Lung (tissue), 11 donors: ENCODE measurements at regions not wholly inside any gene's neighbourhood (a gene's known extent, or its start where the extent isn't known, plus 50 kb on each side); places are given as distances from the start of the nearest gene placed in this dataset.

Experiments
- ATAC-seq: fragments of 200-7000 bp; cut with Tn5 transposase; one replicate; pipeline ENCODE4 v1.9.1; 2020; ENCODE audit warnings: moderate number of reproducible peaks; ENCODE audit not compliant: insufficient read depth, low FRiP score
- DNase-seq, 3 donors: peaks; one replicate each; pipeline ENCODE4 v3.0.0-alpha.2; 2013 to 2017
- H3K27ac ChIP-seq, 2 donors: one replicate each; pipeline ENCODE4 v1.5.1; 2013; ENCODE audit warnings: mild to moderate bottlenecking in 2 of 2, moderate library complexity in 2 of 2, control low read depth in 1 of 2, inconsistent platforms in 1 of 2, low read depth in 1 of 2, low read length in 1 of 2
- H3K27me3 ChIP-seq, 3 donors: one replicate each; pipeline ENCODE4 v1.5.1; 2013; ENCODE audit warnings: low read length in 2 of 3; ENCODE audit not compliant: control insufficient read depth in 3 of 3, insufficient read depth in 3 of 3
- H3K36me3 ChIP-seq, 4 donors: one replicate each; pipeline ENCODE4 v1.5.1; 2013; ENCODE audit warnings: low read length in 4 of 4, mild to moderate bottlenecking in 1 of 4, moderate library complexity in 1 of 4; ENCODE audit not compliant: control insufficient read depth in 4 of 4, insufficient read depth in 4 of 4
- H3K4me1 ChIP-seq, 5 donors: one replicate each; pipeline ENCODE4 v1.5.1; 2013; ENCODE audit warnings: low read length in 5 of 5, mild to moderate bottlenecking in 2 of 5, moderate library complexity in 1 of 5; ENCODE audit not compliant: control insufficient read depth in 5 of 5, insufficient read depth in 5 of 5
- H3K4me3 ChIP-seq: one replicate; pipeline ENCODE4 v1.5.1; 2013; ENCODE audit warnings: mild to moderate bottlenecking, control low read depth, moderate library complexity
- H3K9ac ChIP-seq, 2 donors: one replicate each; pipeline ENCODE4 v1.5.1; 2013; ENCODE audit warnings: low read length in 2 of 2, control low read depth in 1 of 2; ENCODE audit not compliant: insufficient read depth in 1 of 2
- H3K9me3 ChIP-seq, 4 donors: one replicate each; pipeline ENCODE4 v1.5.1; 2013; ENCODE audit warnings: low read length in 3 of 4, mild to moderate bottlenecking in 1 of 4, moderate library complexity in 1 of 4; ENCODE audit not compliant: control insufficient read depth in 4 of 4, insufficient read depth in 3 of 4
- CTCF ChIP-seq: IDR thresholded peaks from 2 replicates; pipeline ENCODE4 v1.5.1; 2012; ENCODE audit warnings: mild to moderate bottlenecking; ENCODE audit errors: control extremely low read depth, extremely low read depth
- WGBS, 2 donors: extraction: QIAGEN DNeasy Blood & Tissue Kit; methylation state at CpG; one replicate each; pipeline ENCODE4 v1.1.7; 2013; 5-methylcytosine and 5-hydroxymethylcytosine counted together
- donor health status: control.
- donor health status: control.
- donor health status: Bipolar disorder and iron deficiency.
- donor health status: healthy.
- donor health status: DM: yes; HTN: yes; CAD: no.

GRCh38 chr17:45689451-45689850, 94.7 kb upstream of the CRHR1 start:
- Histone ChIP-seq H3K4me3 (no peak overlapping the region), H3K36me3 (no peaks in the 10 kb centered on the region), H3K27me3 (peaks cover 3 to 29% (median 8%) of the 10 kb centered on the region in 3 donors), H3K9me3 (no peaks in the 10 kb centered on the region), H3K9ac (no peak overlapping the region), H3K4me1 (peaks cover 0 to 3% (median 0%) of the 10 kb centered on the region in 5 donors), H3K27ac (no peak overlapping the region)
- ATAC-seq (no peak), DNase-seq (no peak)
- 89 to 94% methylated on average over 6 of the region's 6 CpGs for WGBS, 2 donors
- no peak for TF ChIP-seq CTCF

DNA sequence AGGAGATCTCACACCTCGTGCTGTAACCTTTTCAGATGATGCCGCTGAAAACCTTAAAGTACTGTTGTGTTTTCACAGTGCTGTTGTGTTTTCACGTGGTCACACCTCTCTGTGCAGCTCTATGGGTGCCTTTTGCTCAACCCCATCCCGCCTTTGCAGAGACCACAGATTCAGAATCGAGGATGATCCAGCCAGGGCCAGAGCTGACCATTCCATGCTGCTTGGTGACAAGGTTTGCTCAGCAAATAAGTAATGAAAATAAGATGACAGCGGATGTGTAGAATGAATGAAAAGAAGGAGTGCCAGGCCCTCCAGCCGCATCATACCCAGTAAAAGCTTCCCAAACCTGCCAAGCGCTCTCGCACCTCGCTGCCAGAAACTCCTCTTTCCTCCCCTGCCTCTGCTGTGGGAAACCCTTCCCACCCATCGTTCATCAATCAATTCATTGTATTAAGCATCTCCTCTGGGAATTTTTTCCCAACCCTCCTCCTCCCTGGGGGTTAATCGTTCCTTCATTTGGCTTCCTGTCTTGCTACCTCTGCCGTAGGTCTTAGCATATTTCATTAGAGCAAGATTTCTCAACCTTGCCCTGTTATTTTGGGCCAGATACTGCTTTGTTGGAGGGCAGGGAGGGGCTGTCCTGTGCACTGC, 93.4 kb upstream of the CRHR1 start:
- Histone ChIP-seq H3K9me3 (no peaks in the 10 kb centered on the region), H3K4me3 (no peak overlapping the region), H3K27me3 (peaks cover 3 to 29% (median 8%) of the 10 kb centered on the region in 3 donors), H3K9ac (no peak overlapping the region), H3K36me3 (no peaks in the 10 kb centered on the region), H3K4me1 (peaks cover 0 to 3% (median 0%) of the 10 kb centered on the region in 5 donors), H3K27ac (no peak overlapping the region)
- TF ChIP-seq CTCF = no peak
- ATAC-seq (no peak), DNase-seq (no peak)
- 52 to 58% methylated on average over 13 of the region's 13 CpGs for WGBS, 2 donors

GRCh38 chr17:45692661-45693060, 91.5 kb upstream of the CRHR1 start:
- Histone ChIP-seq H3K4me3 (no peak overlapping the region), H3K27me3 (peaks cover 3 to 29% (median 8%) of the 10 kb centered on the region in 3 donors), H3K4me1 (peaks cover 0 to 3% (median 0%) of the 10 kb centered on the region in 5 donors), H3K36me3 (no peaks in the 10 kb centered on the region), H3K9ac (no peak overlapping the region), H3K27ac (no peak overlapping the region), H3K9me3 (peaks cover 0 to 2% (median 0%) of the 10 kb centered on the region in 4 donors)
- 56 to 76% methylated on average over 4 of the region's 4 CpGs for WGBS, 2 donors
- DNase-seq (no peak), ATAC-seq (no peak)
- TF ChIP-seq CTCF = no peak

- Histone ChIP-seq H3K9me3 (peaks cover 0 to 2% (median 0%) of the 10 kb centered on the region in 4 donors), H3K27ac (no peak overlapping the region), H3K4me1 (peaks cover 0 to 3% (median 0%) of the 10 kb centered on the region in 5 donors), H3K36me3 (no peaks in the 10 kb centered on the region), H3K27me3 (peaks cover 3 to 26% (median 8%) of the 10 kb centered on the region in 3 donors), H3K4me3 (no peak overlapping the region), H3K9ac (no peak overlapping the region)
- ATAC-seq (no peak), DNase-seq (no peak)
- TF ChIP-seq CTCF = no peak
Observed at GRCh38 chr17:45693792-45694191, 90.3 kb upstream of the CRHR1 start.
